GM21528 (cell line): ENCODE measurements at regions not wholly inside any gene's neighbourhood (a gene's known extent, or its start where the extent isn't known, plus 50 kb on each side); places are given as distances from the start of the nearest gene placed in this dataset.
"Not testable (repeated sequence)": the region's sequence is repeated elsewhere in the genome, so short reads cannot be mapped to it uniquely, and the experiment has no call there.

Source experiments
- ATAC-seq: cut with Tn5 transposase; IDR thresholded peaks from one replicate; pipeline ENCODE4 v1.9.1; 2021; ENCODE audit warnings: mild to moderate bottlenecking, moderate library complexity; ENCODE audit not compliant: unreplicated experiment, low FRiP score

- ATAC-seq, result no peak
Observed at GRCh38 chr6:132063204-132063603, 112.0 kb upstream of the CCN2 start.

GRCh38 chr6:132062626-132063025 is 111.5 kb upstream of the CCN2 start:
- ATAC-seq, result no peak

GRCh38 chr6:132061381-132061780 is 110.2 kb upstream of the CCN2 start:
- ATAC-seq, result no peak

GRCh38 chr6:132060591-132060990 is 109.4 kb upstream of the CCN2 start:
- ATAC-seq, result no peak

GRCh38 chr6:132058975-132059374 is 107.8 kb upstream of the CCN2 start:
- ATAC-seq, result no peak

- ATAC-seq, result no peak
Observed at GRCh38 chr6:132054525-132054924, 103.4 kb upstream of the CCN2 start.

GRCh38 chr6:132053511-132053910 is 102.3 kb upstream of the CCN2 start:
- no peak for ATAC-seq

- no peak for ATAC-seq
Observed at GRCh38 chr6:132052096-132052495, 100.9 kb upstream of the CCN2 start.

GRCh38 chr6:132045877-132046276 is 94.7 kb upstream of the CCN2 start:
- ATAC-seq, result no peak

GRCh38 chr6:132043148-132043547 is 92.0 kb upstream of the CCN2 start:
- no peak for ATAC-seq

- no peak for ATAC-seq
Observed at GRCh38 chr6:132041706-132042105, 90.5 kb upstream of the CCN2 start.

GRCh38 chr6:132028029-132028428 is 76.9 kb upstream of the CCN2 start:
- ATAC-seq, result no peak

- ATAC-seq, result no peak
Observed at GRCh38 chr6:132025468-132025867, 74.3 kb upstream of the CCN2 start.

- no peak for ATAC-seq
Observed at GRCh38 chr6:132023490-132023889, 72.3 kb upstream of the CCN2 start.

GRCh38 chr6:132021552-132022375 is 70.6 kb upstream of the CCN2 start:
- no peak for ATAC-seq

GRCh38 chr6:132020918-132021317 is 69.7 kb upstream of the CCN2 start:
- ATAC-seq, result not testable (repeated sequence)

GRCh38 chr6:132020138-132020581 is 69.0 kb upstream of the CCN2 start:
- ATAC-seq, result no peak

GRCh38 chr6:132019586-132019985 is 68.4 kb upstream of the CCN2 start:
- ATAC-seq, result no peak

GRCh38 chr6:132017942-132018341 is 66.8 kb upstream of the CCN2 start:
- no peak for ATAC-seq

- ATAC-seq, result no peak
Observed at GRCh38 chr6:132016396-132016795, 65.2 kb upstream of the CCN2 start.

- ATAC-seq, result no peak
Observed at GRCh38 chr6:132011582-132011981, 60.4 kb upstream of the CCN2 start.

GRCh38 chr6:132009175-132009574 is 58.0 kb upstream of the CCN2 start:
- no peak for ATAC-seq
